GM21367 (cell line): ENCODE measurements at regions not wholly inside any gene's neighbourhood (a gene's known extent, or its start where the extent isn't known, plus 50 kb on each side); places are given as distances from the start of the nearest gene placed in this dataset.
"Not testable (repeated sequence)": the region's sequence is repeated elsewhere in the genome, so short reads cannot be mapped to it uniquely, and the experiment has no call there.

Experiments used
- ATAC-seq: cut with Tn5 transposase; IDR thresholded peaks from one replicate; pipeline ENCODE4 v1.9.1; 2021; ENCODE audit not compliant: unreplicated experiment

DNA sequence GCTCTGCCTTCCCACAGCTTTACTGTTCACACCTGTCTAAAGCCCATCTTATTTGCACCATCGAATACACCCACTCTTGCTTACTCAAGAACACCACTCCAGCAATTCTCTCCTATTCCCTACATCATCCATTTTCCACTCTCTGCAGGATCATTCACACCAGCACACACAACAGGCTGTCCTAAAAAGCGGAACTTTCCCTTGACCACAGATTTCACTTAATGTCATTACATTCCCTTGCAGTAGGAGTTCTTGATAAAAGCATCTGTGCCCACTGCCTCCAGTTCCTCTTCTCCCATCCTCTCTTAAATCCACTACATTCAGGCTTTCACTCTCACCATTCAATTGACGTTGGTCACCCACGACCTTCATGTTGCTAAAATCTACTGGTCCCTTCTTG lies 103.0 kb upstream of the PABPC3 start:
- not testable (repeated sequence) for ATAC-seq

DNA sequence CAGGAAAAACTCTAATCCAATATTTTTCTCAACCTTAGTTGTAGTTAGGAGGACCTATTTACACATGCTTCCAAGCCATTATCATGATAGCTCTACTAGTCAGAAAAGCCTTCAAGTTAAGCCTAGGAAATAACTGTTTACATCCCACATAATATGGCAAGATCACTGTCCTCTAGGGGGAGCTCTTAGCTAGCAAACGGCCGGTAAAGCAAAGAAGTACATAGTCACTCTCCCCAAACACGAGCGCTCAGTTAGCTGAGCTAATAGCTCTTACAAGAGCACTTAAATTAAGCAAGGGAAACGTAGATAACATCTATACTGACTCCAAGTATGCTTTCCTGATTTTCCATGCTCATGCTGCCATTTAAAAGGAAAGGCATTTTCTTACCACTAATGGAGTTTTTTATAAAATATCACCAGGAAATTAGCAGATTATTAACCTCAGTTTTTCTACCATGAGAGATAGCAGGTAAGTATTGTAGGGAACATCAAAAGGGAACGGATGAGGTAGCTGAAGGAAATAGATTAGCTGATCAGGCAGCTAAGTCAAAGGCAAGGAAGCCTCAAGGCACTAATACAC lies 100.6 kb upstream of the PABPC3 start:
- ATAC-seq, result peak; percentile 51

DNA sequence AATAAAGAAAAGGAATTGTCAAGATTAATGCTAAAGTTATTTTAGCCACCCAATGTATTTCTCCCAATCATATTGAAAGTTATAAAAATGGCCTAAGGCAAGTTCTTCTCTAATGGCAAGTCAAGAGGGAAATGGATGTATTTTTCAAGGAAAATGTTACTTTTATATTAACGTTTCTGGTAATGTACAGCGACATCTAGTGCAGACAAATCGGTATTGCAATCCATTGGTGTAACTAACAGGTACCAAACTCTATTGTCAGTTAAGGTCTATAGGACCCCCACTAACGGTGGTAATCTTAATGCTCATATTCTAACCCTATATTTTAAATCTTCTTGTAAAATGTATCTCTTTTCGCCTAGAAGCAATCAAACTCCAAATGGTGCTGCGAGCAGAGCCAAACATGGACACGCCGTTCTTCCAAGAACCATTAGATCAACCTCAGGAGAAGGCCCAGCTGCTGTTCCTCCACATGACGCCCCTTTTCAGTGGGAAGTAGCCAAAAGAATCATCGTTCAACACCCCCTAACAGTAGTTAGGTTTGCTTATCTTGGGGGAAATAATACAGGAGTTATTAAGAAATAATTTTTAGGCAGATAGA lies 98.5 kb upstream of the PABPC3 start:
- no peak for ATAC-seq

DNA sequence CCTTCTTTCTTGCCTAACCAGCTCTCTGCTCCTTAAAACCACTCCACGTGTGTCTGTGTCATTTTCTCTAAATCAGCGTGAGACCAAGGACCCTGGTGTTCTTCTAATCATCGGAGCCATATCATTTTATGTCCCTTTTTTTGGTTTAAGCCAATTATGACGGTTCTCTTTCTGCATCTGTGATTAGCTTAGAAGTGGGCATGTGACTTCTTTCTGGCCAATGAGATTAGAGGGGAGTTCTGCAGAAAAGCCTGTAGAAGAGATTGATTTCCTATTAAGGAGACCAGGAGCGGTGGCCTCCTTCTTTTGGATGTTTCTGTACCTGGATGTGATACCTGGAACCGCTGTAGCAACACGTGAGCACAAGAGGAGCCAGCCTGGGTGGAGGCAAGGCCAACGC lies 97.5 kb upstream of the PABPC3 start:
- no peak for ATAC-seq

DNA sequence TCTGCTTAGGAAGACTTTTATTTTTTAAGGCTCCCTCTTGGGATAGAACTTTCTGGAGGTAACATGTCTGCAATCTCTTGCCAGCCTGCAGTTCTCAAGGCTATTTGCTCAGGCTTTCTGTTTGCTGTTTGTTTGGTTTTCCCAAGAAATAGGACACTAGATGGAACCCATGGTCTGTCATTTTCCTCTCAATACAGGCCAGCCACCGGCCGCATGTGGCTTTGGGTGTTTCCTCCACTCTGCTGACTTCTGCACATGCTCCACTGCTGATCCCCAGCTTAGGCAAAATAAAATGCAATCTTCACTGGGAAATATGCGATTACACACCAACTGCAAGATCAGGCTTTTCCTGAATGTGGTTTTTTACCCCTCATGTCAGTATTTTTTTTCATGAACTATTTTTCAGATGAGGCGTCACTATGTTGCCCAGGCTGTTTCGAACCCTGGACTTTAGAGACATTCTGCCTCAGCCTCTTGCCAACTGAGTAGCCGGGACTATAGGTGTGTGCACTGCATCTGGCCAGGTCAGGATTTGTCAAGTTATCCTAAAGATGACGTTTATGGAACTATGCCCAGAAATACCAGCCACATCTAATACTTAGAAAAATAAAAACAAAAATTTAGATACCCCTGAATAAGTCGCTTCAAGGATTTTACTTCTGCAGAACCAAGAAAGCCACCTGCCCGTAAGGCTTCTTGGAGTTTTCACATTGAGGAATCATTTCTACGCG lies 94.3 kb upstream of the PABPC3 start:
- ATAC-seq, result no peak

DNA sequence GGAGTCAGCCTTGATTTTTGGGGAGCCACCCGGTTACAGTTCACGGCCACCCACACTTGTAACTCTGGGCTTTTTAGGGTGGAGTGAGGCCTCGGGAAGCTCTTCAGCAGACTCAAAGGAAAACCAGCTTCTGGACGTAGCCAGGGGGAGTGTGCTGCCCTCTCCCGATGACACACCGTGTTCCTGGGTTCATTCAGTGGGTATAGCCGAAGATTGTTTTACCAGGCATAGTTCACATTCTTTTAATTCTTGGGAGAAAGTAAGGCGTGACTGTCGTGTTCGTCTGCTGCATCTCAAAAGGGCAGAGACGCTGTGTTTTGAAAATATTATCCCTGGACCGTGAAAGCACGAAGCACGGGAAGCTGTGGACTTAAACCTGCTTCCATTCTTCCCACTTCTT lies 93.6 kb upstream of the PABPC3 start:
- not testable (repeated sequence) for ATAC-seq

DNA sequence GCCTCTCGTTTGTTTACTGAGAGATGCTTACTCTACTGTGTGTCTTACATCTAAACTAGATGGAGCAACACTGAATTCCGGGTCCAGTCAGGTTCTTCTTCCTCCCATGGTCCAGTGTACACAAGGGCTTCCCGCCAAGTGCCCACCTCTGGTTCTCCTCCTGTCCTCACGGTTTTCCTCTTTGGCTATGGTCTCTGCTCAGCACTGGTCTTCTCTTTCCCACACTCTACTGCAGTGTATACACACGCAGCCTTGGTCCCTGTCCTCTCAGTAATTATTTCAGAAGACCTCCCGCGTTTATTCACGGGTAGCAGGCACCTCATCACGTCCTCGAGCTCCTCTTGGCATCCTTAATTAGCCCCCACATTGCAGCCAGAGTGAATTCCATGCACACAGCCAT lies 91.4 kb upstream of the PABPC3 start:
- ATAC-seq, result not testable (repeated sequence)

DNA sequence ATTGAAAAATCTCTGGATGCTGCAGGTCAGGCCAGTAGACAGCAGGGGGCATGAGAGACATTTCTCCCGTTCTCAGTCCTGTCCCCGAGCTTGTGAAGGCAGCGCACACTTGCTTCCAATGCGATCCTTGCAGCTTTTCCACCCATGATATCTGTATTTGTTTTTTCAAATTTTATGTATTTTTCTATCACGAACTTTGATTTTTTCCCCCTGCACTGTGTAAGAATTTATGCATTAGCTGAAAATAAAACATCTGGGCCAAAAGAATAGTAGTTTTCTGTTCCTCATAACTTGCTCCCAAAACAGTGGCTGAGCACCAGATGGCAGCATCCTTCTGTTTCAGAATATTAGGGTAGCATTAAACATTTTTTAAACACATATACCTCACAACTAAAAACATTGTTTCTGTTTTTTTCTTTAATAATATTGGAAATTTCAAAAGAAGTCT lies 90.9 kb upstream of the PABPC3 start:
- ATAC-seq, result not testable (repeated sequence)

DNA sequence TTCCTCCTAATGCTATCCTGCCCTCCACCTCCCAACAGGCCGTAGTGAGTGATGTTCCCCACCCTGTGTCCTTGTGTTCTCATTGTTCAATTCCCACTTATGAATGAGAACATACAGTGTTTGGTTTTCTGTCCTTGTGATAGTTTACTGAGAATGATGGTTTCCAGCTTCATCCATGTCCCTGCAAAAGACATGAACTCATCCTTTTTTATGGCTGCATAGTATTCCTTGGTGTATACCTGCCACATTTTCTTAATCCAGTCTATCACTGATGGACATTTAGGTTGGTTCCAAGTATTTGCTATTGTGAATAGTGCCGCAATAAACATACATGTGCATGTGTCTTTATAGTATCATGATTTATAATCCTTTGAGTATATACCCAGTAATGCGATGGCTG lies 88.5 kb upstream of the PABPC3 start:
- ATAC-seq, result not testable (repeated sequence)

DNA sequence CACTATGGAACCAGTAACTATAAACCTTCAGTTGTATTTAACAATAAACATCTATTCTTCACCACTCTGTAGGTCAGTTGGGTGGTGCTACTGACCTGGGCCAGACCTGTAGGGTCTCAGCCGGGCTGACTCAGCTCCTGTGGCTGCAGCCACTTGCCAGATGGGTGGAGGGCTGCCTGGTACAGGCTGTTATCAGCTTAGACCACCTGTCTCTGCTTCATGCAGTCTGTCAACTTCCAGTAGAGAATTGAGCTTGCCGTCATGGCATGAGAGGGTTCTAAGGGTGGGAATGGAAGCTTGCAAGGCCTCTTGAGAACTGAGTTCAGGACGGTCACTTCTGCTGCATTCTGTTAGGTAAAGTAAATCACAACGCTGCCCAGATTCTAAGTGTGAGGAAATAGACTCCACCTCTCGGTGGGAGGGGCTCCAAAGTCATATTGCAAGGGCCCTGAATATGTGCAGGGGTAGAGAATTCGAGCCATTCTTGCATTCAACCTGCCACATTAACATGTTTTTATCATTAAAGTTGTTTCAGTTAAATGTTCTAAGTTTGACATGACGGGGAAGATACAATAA lies 81.5 kb upstream of the PABPC3 start:
- ATAC-seq, result not testable (repeated sequence)

DNA sequence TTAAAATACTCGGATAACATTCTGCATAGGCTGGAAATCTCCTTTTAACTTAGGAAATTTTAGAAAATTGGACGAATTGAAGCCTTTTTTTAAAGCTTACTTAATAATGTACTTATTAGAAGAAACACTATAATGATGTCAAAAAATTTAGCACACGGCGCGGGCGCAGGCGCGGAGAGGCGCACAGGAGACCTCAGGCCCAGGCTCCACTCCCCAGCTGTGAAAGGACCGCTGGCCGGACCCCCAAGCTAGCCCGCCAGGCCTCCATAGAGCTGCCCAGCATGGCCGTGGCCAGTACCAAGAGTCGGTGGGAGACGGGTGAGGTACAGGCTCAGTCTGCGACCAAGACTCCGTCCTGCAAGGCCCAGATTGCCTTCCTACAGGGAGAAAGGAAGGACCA lies 78.8 kb upstream of the PABPC3 start:
- not testable (repeated sequence) for ATAC-seq

DNA sequence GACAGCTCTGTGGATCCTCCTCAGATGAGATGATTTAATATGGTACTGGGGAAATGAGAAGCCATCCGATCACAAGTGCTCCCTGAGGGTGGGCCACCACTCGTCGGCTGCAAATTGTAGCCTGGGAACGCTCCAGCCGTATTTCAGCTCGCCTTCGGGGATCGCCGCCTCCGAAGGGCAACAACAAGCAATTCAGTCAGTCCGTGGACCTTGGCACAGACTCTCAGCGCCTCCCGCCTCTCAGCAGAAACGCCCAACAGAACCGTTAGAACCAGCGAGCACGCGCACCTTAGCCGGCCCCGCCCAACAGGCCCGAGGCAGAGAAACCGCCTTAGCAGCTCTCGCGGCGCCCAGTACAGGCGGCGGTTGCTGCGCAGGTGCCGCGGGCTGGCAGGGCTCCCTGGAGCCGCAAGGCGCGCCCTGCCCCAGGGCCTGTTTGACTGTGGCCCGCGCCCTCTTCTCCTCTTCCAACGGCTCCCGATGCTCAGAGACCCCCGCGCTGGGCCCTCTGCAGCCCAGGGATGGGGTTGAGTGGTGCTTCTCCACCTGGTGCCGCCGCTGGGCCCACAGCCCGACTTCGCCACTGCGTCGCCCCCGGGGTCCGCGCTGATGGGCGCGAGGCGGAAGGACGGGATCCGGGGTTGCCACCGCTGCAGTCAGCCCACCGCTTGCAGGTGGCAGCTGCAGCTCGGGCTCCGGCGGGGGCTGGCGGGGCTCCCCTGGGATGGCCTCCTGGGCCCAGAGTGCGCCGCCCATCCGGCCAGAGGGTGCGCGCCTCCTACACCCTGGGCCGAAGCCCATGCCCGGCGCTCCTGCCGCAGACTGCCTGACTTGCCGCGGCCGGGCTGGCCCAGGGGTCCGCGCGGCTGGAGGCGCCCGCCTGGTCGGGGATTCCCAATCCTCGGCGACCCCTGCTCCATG lies 77.9 kb upstream of the PABPC3 start:
- ATAC-seq, result not testable (repeated sequence)

DNA sequence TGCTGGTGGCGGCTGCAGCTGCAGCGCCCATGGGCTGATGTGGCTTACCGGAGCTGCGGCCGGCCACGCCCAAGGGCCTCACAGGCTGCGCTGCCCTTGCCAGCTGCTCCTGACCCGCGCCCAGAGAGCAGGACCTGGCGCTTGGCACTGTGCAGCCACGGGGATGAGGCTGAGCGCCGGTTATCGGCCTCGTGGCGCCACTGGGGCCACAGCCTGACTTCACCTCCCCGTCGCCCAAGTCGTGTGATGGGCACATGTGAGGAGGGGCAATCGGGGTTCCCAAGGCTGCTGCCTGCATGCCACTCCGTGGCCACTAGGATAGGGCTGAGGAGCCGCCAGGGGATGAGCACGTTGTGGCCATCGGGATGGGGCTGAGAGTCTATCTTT lies 77.2 kb upstream of the PABPC3 start:
- no peak for ATAC-seq

DNA sequence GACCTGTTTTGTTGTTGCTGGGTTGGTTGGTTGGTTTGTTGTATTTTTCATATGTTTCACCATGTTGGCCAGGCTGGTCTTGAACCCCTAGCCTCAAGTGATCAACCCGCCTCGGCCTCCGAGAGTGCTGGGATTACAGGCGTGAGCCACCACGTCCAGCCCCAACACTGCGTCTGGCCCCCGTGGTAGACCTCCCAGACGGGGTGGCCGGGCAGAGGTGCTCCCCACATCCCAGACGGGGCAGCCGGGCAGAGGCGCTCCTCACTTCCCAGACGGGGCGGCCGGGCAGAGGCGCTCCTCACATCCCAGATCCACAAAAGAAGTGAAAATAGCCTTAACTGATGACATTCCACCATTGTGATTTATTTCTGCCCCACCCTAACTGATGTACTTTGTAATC lies 76.2 kb upstream of the PABPC3 start:
- ATAC-seq, result not testable (repeated sequence)

DNA sequence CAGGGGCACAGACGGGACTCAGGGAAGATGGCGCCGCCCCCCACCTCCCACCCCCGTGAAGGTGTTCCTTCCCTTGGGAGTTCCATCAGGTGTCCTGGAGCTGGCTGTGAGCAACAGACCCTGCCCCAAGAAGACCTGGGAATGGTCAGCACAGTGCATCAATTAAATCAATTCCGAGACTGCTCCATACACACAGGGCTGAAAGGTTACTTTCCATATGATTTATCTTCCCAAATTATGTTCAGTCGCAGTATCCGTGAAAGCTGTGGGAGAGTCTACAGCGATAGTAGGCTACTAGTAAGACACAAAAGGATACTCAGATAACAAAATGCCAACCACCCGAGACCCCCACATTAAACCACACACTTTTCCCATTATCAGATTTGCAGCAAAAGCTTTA lies 71.8 kb upstream of the PABPC3 start:
- no peak for ATAC-seq

DNA sequence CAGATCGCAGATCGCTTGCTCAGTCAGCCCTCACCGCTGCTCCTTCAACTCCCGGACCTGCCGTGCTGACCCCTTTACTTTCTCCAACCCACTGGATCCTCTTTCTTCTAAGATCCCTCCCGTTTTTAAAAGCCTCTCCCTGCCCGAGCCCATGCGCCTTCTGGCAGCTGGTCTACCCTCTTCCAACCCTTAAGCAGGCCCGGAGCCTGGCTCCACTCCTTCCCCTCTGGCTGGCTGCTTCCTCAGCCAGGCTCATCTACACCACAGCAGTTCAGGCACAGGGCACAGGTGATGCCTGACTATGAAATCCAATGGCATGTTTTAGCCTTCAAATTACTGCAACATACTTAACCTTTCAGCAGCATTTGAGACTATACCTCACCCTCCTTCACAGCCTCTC lies 63.8 kb upstream of the PABPC3 start:
- ATAC-seq, result no peak

DNA sequence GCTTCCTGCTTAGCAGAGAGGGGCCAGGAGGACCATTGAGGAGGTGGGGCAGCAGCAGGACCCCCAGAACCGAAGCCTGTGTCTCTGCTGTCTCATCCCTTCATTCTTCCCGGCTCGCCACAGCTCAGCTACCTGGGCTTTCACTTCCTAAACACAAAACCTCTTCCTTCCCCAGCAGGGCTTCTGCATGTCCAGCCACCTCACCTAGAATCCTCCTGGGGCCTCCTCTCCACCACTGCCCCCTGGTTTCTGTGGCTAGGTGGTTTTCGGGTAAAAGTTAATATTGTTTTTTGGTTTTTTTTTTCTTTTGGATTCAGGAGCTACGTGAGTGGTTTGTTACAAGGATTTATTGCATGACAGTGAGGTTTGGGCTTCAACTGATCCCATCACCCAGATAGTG lies 61.8 kb upstream of the PABPC3 start:
- ATAC-seq, result no peak

DNA sequence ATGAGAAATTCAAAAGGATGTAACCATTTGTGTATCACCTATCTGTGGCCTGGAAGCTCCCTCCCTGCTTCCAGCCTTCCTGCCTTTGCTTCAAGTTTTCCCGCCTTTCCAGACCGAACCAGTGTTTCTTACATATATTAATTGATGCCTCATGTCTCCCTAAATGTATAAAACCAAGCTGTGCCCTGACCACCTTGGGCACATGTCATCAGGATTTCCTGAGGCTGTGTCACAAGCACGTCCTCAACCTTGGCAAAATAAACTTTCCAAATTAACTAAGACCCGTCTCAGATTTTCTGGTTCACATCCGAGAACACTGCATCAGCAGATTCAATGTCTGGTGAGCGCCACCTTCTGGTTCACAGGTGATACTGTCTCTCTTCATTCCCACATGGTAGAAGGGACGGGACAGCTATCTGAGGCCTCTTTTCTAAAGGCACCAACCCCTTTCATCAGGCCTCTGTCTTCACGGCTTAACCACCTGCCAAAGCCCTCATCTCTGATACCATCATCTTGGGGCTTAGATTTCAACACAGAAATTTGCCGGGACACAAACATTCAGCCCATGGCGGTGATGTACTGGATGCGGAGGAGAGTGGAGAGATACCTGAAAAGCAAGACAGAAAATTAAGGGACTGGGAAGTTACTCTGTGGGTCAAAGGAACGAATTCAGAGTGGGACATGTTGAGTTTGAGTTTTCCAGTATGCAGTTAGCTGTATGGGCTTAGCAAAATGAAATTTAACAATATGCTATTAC lies 58.7 kb upstream of the PABPC3 start:
- no peak for ATAC-seq

DNA sequence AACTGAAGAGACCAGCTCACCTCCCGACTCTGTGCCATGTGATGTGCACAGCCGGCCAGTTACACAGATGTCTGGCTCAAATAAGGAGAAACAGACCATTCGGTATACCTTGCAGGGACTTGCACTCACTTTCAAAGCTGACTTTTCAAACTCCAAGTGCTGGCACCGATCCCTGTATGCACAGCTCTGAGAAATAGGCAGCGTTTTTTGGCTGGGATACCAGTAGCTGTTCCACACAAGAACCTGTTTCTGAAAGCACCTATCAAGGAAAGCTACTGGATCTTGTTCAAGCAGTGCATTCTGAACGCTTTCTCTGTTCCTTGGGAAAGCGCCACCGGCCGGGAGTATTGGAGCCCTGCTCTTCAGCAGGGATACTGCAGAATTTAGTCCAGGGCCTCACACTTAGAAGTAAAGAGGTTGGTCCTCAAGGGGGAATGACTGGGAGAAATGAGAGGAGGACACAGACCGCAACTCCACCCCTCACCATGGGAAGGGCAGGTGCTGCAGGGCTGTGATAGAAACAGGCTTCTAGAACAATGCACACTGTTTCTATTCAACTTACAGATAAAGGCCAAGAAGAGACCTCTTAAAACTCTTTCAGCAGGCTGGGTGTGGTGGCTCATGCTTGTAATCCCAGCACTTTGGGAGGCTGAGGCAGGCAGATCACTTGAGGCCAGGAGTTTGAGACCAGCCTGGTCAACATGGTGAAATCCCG lies 53.6 kb upstream of the PABPC3 start:
- ATAC-seq, result no peak

DNA sequence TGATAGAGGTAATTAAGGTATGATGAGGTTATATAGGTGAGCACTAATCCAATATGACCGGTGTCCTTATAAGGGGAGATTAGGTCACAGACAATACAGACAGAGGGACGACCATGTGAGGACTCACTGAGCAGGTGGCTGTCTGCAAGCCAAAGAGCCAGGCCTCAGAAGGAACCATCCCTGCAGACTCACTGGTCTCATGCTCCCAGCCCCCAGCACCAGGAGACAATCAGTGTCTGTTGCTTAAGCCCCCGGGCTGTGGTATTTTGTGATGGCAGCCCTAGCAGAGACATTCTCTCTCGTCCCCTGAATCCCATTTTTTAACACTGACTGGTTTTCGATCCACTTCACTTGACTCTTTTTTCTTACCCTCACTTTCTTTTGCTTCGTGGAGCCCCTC lies 51.9 kb upstream of the PABPC3 start:
- no peak for ATAC-seq
